HCT116 (cell line): ENCODE measurements at regions not wholly inside any gene's neighbourhood (a gene's known extent, or its start where the extent isn't known, plus 50 kb on each side); places are given as distances from the start of the nearest gene placed in this dataset.

Source experiments
- ATAC-seq: fragments of 200-7000 bp; cut with Tn5 transposase; 2 replicates; pipeline ENCODE4 v1.9.1; 2020; ENCODE audit warnings: mild to moderate bottlenecking, moderate library complexity
- BruUV-seq: library from RNA; stranded (reverse); fragments of 400-500 nt; replicated peaks from 2 replicates; lab custom pipeline; 2021; lab: Mats Ljungman, UMichigan
- CTCF ChIA-PET: fragments of 300-600 bp; sonication (Branson Sonifier 250); formaldehyde crosslinking; loops from one replicate; lab custom pipeline; 2021; ENCODE audit warnings: antibody characterized with exemption; lab: Charles Lee
- POLR2A ChIA-PET: fragments of 300-600, 350-600 bp; sonication (Branson Sonifier 250); formaldehyde crosslinking; loops from one replicate; lab custom pipeline; 2021; ENCODE audit warnings: antibody characterized with exemption; lab: Charles Lee
- RAD21 ChIA-PET, 2 experiments: fragments of 300-600 bp; sonication (Branson Sonifier 250); formaldehyde crosslinking; loops; one replicate each; lab custom pipeline; 2023; ENCODE audit warnings: low total read pairs in 2 of 2; ENCODE audit not compliant: uncharacterized antibody in 2 of 2, unreplicated experiment in 2 of 2, low non-redundant PET in 1 of 2; lab: Charles Lee
- DNase-seq: peaks from one replicate; pipeline ENCODE4 v3.0.0-alpha.2; 2010; ENCODE audit warnings: low read depth, low spot score
- H2AFZ ChIP-seq: fragments of 200-600 bp; shearing (Covaris generic), sonication (generic); 2 replicates; pipeline ENCODE4 v1.6.1; 2017; ENCODE audit warnings: low read depth, mixed run types, mixed read lengths, antibody characterized with exemption, low read length; ENCODE audit not compliant: poor library complexity, severe bottlenecking
- H3K27ac ChIP-seq: 2 replicates; pipeline ENCODE4 v1.5.1; 2012; ENCODE audit warnings: low read depth, low read length
- H3K27me3 ChIP-seq: fragments of 200-600 bp; sonication (generic); 2 replicates; pipeline ENCODE4 v1.6.1; 2016; ENCODE audit warnings: mixed run types, low read length, mixed read lengths; ENCODE audit not compliant: insufficient read depth
- H3K36me3 ChIP-seq, 2 experiments: fragments of 200-500 bp in 1 of 2; fragments of 200-600 bp in 1 of 2; sonication (Bioruptor generic) in 1 of 2; sonication (generic) in 1 of 2; 2 replicates each; pipeline versions ENCODE4 v1.5.1 to v1.6.1; 2014 to 2016; ENCODE audit warnings: low read length in 2 of 2, inconsistent platforms in 1 of 2, mixed read lengths in 1 of 2, mixed run types in 1 of 2; ENCODE audit not compliant: insufficient read depth in 2 of 2, control insufficient read depth in 1 of 2
- H3K4me1 ChIP-seq, 2 experiments: fragments of 200-600 bp in 1 of 2; sonication (generic) in 1 of 2; 2 replicates each; pipeline versions ENCODE4 v1.5.1 to v1.6.1; 2012 to 2017; ENCODE audit warnings: low read length in 2 of 2, inconsistent platforms in 1 of 2, mild to moderate bottlenecking in 1 of 2, mixed read lengths in 1 of 2, mixed run types in 1 of 2, moderate library complexity in 1 of 2; ENCODE audit not compliant: insufficient read depth in 2 of 2, control insufficient read depth in 1 of 2
- H3K4me2 ChIP-seq: fragments of 200-600 bp; sonication (generic); 2 replicates; pipeline ENCODE4 v1.6.1; 2017; ENCODE audit warnings: mixed run types, low read length, mixed read lengths
- H3K4me3 ChIP-seq, 2 experiments: fragments of 200-600 bp in 1 of 2; sonication (generic) in 1 of 2; replicated peaks in 1 of 2; 2 replicates each; pipeline ENCODE4 v1.5.1; 2011 to 2016; ENCODE audit warnings: low read length in 2 of 2, control low read depth in 1 of 2, low read depth in 1 of 2, mild to moderate bottlenecking in 1 of 2, mixed read lengths in 1 of 2, mixed run types in 1 of 2
- H3K79me2 ChIP-seq: fragments of 200-600 bp; sonication (generic); 2 replicates; pipeline ENCODE4 v1.6.1; 2017; ENCODE audit warnings: mild to moderate bottlenecking, mixed run types, low read length, moderate library complexity, mixed read lengths; ENCODE audit not compliant: insufficient read depth
- H3K9ac ChIP-seq: fragments of 200-600 bp; sonication (generic); 2 replicates; pipeline ENCODE4 v1.6.1; 2016; ENCODE audit warnings: low read length, mixed read lengths
- H3K9me2 ChIP-seq: fragments of 200-600 bp; sonication (generic), shearing (Covaris generic); 2 replicates; pipeline ENCODE4 v1.6.1; 2017; ENCODE audit warnings: mixed run types, mild to moderate bottlenecking, moderate library complexity; ENCODE audit not compliant: insufficient read depth
- H3K9me3 ChIP-seq, 2 experiments: fragments of 200-500 bp in 1 of 2; fragments of 200-600 bp in 1 of 2; sonication (Bioruptor generic) in 1 of 2; sonication (generic) in 1 of 2; 2 replicates each; pipeline ENCODE4 v1.6.1; 2014 to 2017; ENCODE audit warnings: low read length in 2 of 2, mixed read lengths in 2 of 2, inconsistent platforms in 1 of 2, low read depth in 1 of 2, mild to moderate bottlenecking in 1 of 2, mixed run types in 1 of 2, moderate library complexity in 1 of 2; ENCODE audit not compliant: control insufficient read depth in 1 of 2, insufficient read depth in 1 of 2
- H4K20me1 ChIP-seq: fragments of 200-600 bp; sonication (generic), shearing (Covaris generic); 2 replicates; pipeline ENCODE4 v1.6.1; 2017; ENCODE audit warnings: mixed run types, mild to moderate bottlenecking, moderate library complexity; ENCODE audit not compliant: insufficient read depth
- CBX3 ChIP-seq: IDR thresholded peaks from 2 replicates; pipeline ENCODE4 v1.6.1; 2012; ENCODE audit warnings: low read depth
- CEBPB ChIP-seq: IDR thresholded peaks from 2 replicates; pipeline ENCODE4 v1.6.1; 2012; ENCODE audit warnings: low read depth
- EGR1 ChIP-seq: IDR thresholded peaks from 2 replicates; pipeline ENCODE4 v1.6.1; 2012; ENCODE audit warnings: low read depth
- EZH2 ChIP-seq: fragments of 200-600 bp; sonication (generic); IDR thresholded peaks from 2 replicates; pipeline ENCODE4 v1.6.1; 2017; ENCODE audit warnings: antibody characterized with exemption, mixed run types
- FOSL1 ChIP-seq: IDR thresholded peaks from 2 replicates; pipeline ENCODE4 v1.6.1; 2012; ENCODE audit warnings: low read depth
- JUND ChIP-seq: IDR thresholded peaks from 2 replicates; pipeline ENCODE4 v1.6.1; 2012
- POLR2A ChIP-seq: IDR thresholded peaks from 2 replicates; pipeline ENCODE4 v1.7.0; 2011; ENCODE audit warnings: borderline replicate concordance; ENCODE audit not compliant: insufficient read depth, insufficient read length; ENCODE audit errors: extremely low read depth
- POLR2AphosphoS5 ChIP-seq: IDR thresholded peaks from 2 replicates; pipeline ENCODE4 v1.6.1; 2011; ENCODE audit warnings: mild to moderate bottlenecking, low read depth, low read length, moderate library complexity
- RAD21 ChIP-seq: IDR thresholded peaks from 2 replicates; pipeline ENCODE4 v1.6.1; 2012; ENCODE audit warnings: low read depth, mild to moderate bottlenecking
- SIN3A ChIP-seq: IDR thresholded peaks from 2 replicates; pipeline ENCODE4 v1.6.1; 2012; ENCODE audit warnings: low read depth
- SP1 ChIP-seq: IDR thresholded peaks from 2 replicates; pipeline ENCODE4 v1.6.1; 2012; ENCODE audit warnings: low read depth
- SRF ChIP-seq: IDR thresholded peaks from 2 replicates; pipeline ENCODE4 v1.6.1; 2012; ENCODE audit warnings: low read depth
- TCF7L2 ChIP-seq: IDR thresholded peaks from 2 replicates; pipeline ENCODE4 v1.7.0; 2011; ENCODE audit warnings: borderline replicate concordance, inconsistent platforms; ENCODE audit not compliant: insufficient read depth, insufficient read length; ENCODE audit errors: extremely low read depth
- YY1 ChIP-seq: IDR thresholded peaks from 2 replicates; pipeline ENCODE4 v1.6.1; 2011; ENCODE audit warnings: low read length, low read depth, moderate library complexity, mild to moderate bottlenecking; ENCODE audit not compliant: insufficient replicate concordance; ENCODE audit errors: extremely low read depth
- ZFX ChIP-seq: fragments of 450-650 bp; IDR thresholded peaks from 2 replicates; pipeline ENCODE4 v1.6.1; 2017
- ZNF274 ChIP-seq: fragments of 200-500 bp; sonication (Bioruptor generic); IDR thresholded peaks from 2 replicates; pipeline ENCODE4 v1.6.1; 2014; ENCODE audit warnings: mild to moderate bottlenecking, low read depth, low read length, inconsistent platforms
- intact Hi-C: fragments of 100-400 bp; cut with micrococcal nuclease; formaldehyde crosslinking; loops from 2 replicates; pipeline ENCODE4 v1.10.0; 2022
- TF ChIP-seq, protein P1 (sequence below): IDR thresholded peaks from 2 replicates; pipeline ENCODE4 v1.6.1; 2011; ENCODE audit warnings: mild to moderate bottlenecking, low read length, moderate library complexity; ENCODE audit not compliant: insufficient replicate concordance; ENCODE audit errors: extremely low read depth
- TF ChIP-seq, protein P2 (sequence below), 3 experiments: fragments of 200-600 bp in 1 of 3; sonication (generic) in 1 of 3; IDR thresholded peaks in 2 of 3; conservative IDR thresholded peaks in 1 of 3; 2 replicates each; pipeline ENCODE4 v1.5.1; 2012 to 2017; ENCODE audit warnings: low read depth in 2 of 3, low read length in 2 of 3, antibody characterized with exemption in 1 of 3, borderline replicate concordance in 1 of 3, control low read depth in 1 of 3, mild to moderate bottlenecking in 1 of 3, mixed read lengths in 1 of 3, mixed run types in 1 of 3, moderate library complexity in 1 of 3; ENCODE audit not compliant: insufficient read depth in 1 of 3
- TF ChIP-seq, protein P3 (sequence below): IDR thresholded peaks from 2 replicates; pipeline ENCODE4 v1.6.1; 2012

DNA sequence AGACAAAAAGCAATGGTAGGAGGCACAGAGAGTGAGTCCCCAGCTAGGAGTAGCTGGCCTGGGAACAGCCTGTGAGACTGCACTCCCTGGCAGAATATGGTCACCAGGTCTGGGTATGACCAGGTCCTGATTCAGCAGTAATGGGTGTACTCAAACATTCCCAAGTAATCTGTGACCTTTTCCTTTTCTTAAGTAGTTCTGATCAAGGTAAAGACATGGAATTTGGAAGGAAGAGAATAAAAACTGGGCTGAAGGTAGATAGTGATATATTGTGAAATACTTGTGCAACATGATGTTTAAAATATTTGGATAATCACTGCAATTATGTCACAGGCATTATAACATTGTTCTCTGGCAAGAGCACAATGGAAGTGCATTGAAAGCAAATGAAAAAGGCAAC is 147.2 kb upstream of the DPYD start (continued):
- TF ChIP-seq, protein P1, sequence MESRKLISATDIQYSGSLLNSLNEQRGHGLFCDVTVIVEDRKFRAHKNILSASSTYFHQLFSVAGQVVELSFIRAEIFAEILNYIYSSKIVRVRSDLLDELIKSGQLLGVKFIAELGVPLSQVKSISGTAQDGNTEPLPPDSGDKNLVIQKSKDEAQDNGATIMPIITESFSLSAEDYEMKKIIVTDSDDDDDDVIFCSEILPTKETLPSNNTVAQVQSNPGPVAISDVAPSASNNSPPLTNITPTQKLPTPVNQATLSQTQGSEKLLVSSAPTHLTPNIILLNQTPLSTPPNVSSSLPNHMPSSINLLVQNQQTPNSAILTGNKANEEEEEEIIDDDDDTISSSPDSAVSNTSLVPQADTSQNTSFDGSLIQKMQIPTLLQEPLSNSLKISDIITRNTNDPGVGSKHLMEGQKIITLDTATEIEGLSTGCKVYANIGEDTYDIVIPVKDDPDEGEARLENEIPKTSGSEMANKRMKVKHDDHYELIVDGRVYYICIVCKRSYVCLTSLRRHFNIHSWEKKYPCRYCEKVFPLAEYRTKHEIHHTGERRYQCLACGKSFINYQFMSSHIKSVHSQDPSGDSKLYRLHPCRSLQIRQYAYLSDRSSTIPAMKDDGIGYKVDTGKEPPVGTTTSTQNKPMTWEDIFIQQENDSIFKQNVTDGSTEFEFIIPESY = no peak
- TF ChIP-seq, protein P2, sequence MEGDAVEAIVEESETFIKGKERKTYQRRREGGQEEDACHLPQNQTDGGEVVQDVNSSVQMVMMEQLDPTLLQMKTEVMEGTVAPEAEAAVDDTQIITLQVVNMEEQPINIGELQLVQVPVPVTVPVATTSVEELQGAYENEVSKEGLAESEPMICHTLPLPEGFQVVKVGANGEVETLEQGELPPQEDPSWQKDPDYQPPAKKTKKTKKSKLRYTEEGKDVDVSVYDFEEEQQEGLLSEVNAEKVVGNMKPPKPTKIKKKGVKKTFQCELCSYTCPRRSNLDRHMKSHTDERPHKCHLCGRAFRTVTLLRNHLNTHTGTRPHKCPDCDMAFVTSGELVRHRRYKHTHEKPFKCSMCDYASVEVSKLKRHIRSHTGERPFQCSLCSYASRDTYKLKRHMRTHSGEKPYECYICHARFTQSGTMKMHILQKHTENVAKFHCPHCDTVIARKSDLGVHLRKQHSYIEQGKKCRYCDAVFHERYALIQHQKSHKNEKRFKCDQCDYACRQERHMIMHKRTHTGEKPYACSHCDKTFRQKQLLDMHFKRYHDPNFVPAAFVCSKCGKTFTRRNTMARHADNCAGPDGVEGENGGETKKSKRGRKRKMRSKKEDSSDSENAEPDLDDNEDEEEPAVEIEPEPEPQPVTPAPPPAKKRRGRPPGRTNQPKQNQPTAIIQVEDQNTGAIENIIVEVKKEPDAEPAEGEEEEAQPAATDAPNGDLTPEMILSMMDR (IDR thresholded peaks at IDR 0.05 in 2 of 3, conservative IDR thresholded peaks at IDR 0.05 in 1 of 3; ENCODE audit: borderline replicate concordance in 1 of 3, insufficient read depth in 1 of 3, low read depth in 2 of 3, low read length in 2 of 3) = no peak
- TF ChIP-seq TCF7L2 = no peak
- TF ChIP-seq FOSL1 = no peak
- TF ChIP-seq, protein P3, sequence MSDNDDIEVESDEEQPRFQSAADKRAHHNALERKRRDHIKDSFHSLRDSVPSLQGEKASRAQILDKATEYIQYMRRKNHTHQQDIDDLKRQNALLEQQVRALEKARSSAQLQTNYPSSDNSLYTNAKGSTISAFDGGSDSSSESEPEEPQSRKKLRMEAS = no peak
- TF ChIP-seq YY1 = no peak
- TF ChIP-seq SIN3A = no peak
- TF ChIP-seq POLR2A = no peak
- TF ChIP-seq EGR1 = no peak
- no peak for TF ChIP-seq SRF
- no peak for TF ChIP-seq CEBPB

DNA sequence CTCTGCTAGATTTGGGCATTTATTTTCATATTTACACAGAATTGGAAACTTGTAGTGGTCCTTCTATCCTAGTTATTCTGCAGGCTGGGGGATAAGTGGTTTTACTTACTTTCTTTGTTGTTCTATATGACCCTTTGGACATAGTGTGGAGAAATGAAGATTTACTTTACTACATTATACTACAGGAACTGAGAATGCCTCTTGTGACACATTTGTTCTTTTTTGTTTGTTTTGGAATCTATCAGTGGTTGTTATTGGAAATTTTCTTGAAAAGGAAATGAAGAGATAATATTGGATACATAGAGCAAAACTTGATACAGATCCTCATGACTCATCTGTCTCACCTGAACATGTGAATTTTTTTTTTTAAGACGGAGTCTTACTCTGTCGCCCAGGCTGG is 146.1 kb upstream of the DPYD start:
- Histone ChIP-seq H3K79me2 (no peaks in the 10 kb centered on the region), H3K4me1 (no peaks in the 10 kb centered on the region), H3K9me3 (no peaks in the 10 kb centered on the region), H3K4me2 (no peak overlapping the region), H3K4me3 (no peak overlapping the region), H3K9me2 (0 out of 2 replicates have a peak, but pooled peaks cover 4% of the 10 kb centered on the region), H3K27ac (no peak overlapping the region), H2AFZ (no peak overlapping the region), H4K20me1 (no peaks in the 10 kb centered on the region), H3K9ac (no peak overlapping the region), H3K27me3 (no peaks in the 10 kb centered on the region), H3K36me3 (no peaks in the 10 kb centered on the region)
- DNase-seq (no peak), ATAC-seq (no peak)
- RAD21 ChIA-PET = no interaction called here
- CTCF ChIA-PET = no interaction called here
- intact Hi-C loops = no loop called here
- POLR2A ChIA-PET = no interaction called here
- no TSS peak for BruUV-seq
- TF ChIP-seq JUND (no peak), EZH2 (no peak), ZNF274 (no peak), CEBPB (no peak), RAD21 (no peak), EGR1 (no peak), SP1 (no peak), FOSL1 (no peak), YY1 (no peak), CBX3 (no peak), TCF7L2 (no peak), POLR2AphosphoS5 (no peak), ZFX (no peak)
- TF ChIP-seq, protein P1 = no peak
